ENCODE measurements at regions not wholly inside any gene's neighbourhood (a gene's known extent, or its start where the extent isn't known, plus 50 kb on each side); places are given as distances from the start of the nearest gene placed in this dataset.
A peak's percentile ranks its signal among the peaks of the same experiment; 100 is the strongest.

DNA sequence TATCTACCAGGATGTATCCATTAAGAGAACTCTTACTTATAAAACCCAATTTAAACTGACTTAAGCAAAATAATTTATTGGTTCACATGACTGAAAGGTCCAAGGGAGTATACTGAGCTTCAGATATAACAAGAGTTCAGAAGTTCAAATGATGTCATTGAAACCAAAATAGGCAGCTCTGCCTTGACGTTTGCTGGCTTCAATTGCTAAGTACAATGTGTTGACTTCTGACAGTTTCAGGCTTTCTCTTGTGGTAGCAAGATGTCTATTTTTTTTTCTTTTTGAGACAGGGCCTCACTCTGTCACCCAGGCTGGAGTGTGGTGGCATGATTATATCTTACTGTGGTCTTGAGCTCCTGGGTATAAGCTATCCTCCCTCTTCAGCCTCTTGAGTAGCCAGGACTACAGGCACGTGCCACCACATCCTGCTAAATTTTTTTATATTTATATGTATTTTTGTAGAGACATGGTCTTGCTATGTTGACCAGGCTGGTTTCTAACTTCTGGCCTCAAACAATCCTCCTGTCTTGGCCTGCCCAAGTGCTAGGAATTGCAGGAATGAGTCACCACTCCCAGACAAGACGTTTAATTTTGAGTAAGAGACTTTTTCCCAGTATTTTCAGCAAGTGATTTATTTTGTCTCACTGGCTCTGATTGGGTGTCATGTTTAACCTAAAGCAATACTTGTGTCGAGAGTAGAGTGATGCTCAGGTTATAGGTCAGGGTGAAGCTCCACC, 184.8 kb downstream of the NR4A2 start:
- ATAC-seq, result no peak
- H3K4me1 Mint-ChIP-seq, result no peaks in the 10 kb centered on the region
- no peaks in the 10 kb centered on the region for H3K36me3 Mint-ChIP-seq (ENCODE audit: low read depth)
- peaks cover 4% of the 10 kb centered on the region for H3K27me3 Mint-ChIP-seq
- no peaks in the 10 kb centered on the region for H3K9me3 Mint-ChIP-seq
- H3K4me3 Mint-ChIP-seq, result no peak overlapping the region
- H3K27ac Mint-ChIP-seq, result no peak overlapping the region
- no peak for DNase-seq

DNA sequence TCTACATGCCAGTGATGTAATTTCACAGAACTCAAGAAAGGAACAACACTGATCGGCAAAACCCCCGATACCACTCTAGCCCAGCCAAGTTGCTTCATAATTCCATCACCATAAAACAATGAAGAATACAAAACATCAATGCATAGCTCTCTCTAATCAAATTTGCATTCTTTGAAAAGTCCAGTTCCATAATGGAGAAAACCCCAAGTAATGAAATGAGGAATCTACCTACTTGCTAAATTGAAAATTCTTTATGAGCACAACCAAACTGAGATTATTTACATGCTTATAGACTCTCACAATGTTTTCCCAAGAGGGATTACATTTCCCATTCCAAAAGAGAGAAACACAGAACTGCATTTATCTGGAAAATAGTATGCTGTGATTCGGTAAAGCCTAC, 186.5 kb downstream of the NR4A2 start:
- no peaks in the 10 kb centered on the region for H3K4me1 Mint-ChIP-seq
- no peak for DNase-seq
- H3K4me3 Mint-ChIP-seq, result no peak overlapping the region
- H3K27ac Mint-ChIP-seq, result no peak overlapping the region
- peaks cover 3% of the 10 kb centered on the region for H3K27me3 Mint-ChIP-seq
- ATAC-seq, result no peak
- H3K9me3 Mint-ChIP-seq, result no peaks in the 10 kb centered on the region
- H3K36me3 Mint-ChIP-seq (ENCODE audit: low read depth), result no peaks in the 10 kb centered on the region

DNA sequence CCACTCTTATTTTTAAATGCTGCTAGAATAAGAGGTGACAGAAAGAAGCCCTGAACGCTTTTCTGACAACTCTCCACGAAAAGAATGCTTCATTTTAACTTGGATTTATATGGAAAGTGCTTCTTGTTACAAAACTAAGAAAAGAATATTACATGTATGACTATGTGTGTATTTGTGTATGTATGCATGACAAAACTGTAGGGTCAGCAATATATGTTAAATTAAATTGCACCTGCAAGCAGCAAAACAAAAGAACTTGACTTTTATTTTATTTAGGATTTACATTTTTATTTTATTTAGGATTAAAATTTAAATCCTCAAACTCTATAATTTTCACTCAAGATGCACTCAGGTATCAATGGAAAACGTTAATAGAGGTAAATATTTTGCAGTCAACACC, 187.1 kb downstream of the NR4A2 start:
- DNase-seq (no peak), ATAC-seq (no peak)
- H3K4me1 Mint-ChIP-seq, result no peaks in the 10 kb centered on the region
- no peak overlapping the region for H3K4me3 Mint-ChIP-seq
- no peaks in the 10 kb centered on the region for H3K9me3 Mint-ChIP-seq
- H3K27ac Mint-ChIP-seq, result no peak overlapping the region
- H3K36me3 Mint-ChIP-seq (ENCODE audit: low read depth), result no peaks in the 10 kb centered on the region
- no peaks in the 10 kb centered on the region for H3K27me3 Mint-ChIP-seq

DNA sequence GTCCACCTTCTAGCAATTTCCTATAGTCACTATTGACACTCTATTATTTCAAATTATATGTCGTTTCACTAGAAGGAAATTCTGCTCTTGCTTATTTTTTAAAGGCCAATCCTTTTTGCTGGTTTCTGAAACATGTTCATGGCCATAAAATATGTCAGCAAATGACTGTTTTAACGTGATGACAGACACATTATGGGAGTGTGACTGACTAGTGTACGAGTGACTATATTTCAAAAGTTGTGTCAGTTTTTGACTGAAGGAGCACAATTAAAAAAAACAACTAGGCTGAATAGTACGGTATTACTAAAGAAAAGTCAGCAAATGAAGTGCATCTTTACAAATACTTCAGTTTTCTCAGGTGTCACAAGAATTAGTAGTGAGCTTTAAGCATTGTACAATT, 196.0 kb downstream of the NR4A2 start:
- ATAC-seq, result no peak
- Mint-ChIP-seq H3K4me1 (no peaks in the 10 kb centered on the region), H3K9me3 (no peaks in the 10 kb centered on the region), H3K4me3 (no peak overlapping the region), H3K27ac (no peak overlapping the region), H3K36me3 (ENCODE audit: low read depth) (no peaks in the 10 kb centered on the region), H3K27me3 (no peaks in the 10 kb centered on the region)
- no peak for DNase-seq

DNA sequence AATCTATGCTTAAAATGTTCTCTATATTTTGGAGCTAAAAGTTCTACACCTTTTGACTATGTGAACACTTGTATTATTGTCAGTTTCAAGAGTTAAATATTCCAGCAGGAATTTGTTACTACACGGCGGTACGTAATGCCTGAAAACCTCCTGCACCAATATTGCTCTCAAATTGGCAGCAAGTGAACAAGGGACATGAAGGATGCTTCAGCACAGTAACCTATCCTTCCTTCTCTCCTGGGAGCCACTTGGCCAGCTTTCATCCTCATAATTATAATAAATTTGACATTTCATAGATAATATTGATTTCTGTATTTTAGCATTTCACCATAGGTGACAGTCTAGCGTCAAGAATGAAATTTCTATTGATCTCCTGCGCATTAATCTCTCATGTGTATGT, 197.6 kb downstream of the NR4A2 start:
- no peak overlapping the region for H3K27ac Mint-ChIP-seq
- H3K27me3 Mint-ChIP-seq, result no peaks in the 10 kb centered on the region
- H3K4me3 Mint-ChIP-seq, result no peak overlapping the region
- ATAC-seq, result no peak
- no peaks in the 10 kb centered on the region for H3K36me3 Mint-ChIP-seq (ENCODE audit: low read depth)
- no peak for DNase-seq
- H3K4me1 Mint-ChIP-seq, result no peaks in the 10 kb centered on the region
- H3K9me3 Mint-ChIP-seq, result no peaks in the 10 kb centered on the region

DNA sequence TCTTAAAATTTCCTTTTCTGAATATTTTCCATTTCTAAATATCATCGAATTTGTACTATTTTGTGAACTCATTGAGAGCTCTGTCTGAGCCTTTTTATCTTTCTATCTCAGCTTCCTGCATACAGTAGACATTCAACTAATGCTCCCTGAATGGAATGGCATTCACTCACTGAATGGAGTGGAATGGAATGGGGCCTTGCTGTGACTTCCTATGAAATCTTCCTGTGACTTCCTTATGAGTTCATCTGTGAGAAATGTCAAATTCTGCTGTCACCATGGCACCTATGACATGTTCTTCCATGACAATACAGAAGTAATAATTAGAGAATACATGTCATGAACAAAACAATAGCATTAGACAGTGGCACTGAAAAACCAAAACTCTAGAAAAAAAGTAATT, 199.6 kb downstream of the NR4A2 start:
- Mint-ChIP-seq H3K27me3 (no peaks in the 10 kb centered on the region), H3K27ac (no peak overlapping the region), H3K4me3 (no peak overlapping the region), H3K36me3 (ENCODE audit: low read depth) (no peaks in the 10 kb centered on the region), H3K4me1 (no peaks in the 10 kb centered on the region), H3K9me3 (no peaks in the 10 kb centered on the region)
- DNase-seq (no peak), ATAC-seq (no peak)

DNA sequence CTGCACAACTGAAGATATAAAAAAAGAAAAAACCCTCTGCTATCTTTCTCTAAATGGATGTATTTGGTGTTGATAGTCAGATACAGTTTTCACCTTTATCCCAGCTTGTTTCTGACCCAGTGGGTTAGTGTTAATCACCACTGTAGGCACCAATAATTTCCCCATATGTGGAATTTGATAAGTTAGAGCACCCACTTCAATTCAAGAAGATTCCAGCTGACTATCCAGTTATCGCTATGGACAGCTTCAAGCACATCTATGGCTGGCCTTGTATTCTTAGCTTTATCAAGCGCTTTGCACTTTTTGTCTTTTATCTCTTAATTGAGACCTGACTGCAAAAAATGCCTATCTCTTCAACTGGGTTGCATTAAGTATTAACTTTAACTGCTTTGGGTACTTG, 200.4 kb downstream of the NR4A2 start:
- no peaks in the 10 kb centered on the region for H3K27me3 Mint-ChIP-seq
- DNase-seq (no peak), ATAC-seq (no peak)
- no peaks in the 10 kb centered on the region for H3K9me3 Mint-ChIP-seq
- H3K27ac Mint-ChIP-seq, result no peak overlapping the region
- H3K4me1 Mint-ChIP-seq, result no peaks in the 10 kb centered on the region
- H3K4me3 Mint-ChIP-seq, result no peak overlapping the region
- no peaks in the 10 kb centered on the region for H3K36me3 Mint-ChIP-seq (ENCODE audit: low read depth)

DNA sequence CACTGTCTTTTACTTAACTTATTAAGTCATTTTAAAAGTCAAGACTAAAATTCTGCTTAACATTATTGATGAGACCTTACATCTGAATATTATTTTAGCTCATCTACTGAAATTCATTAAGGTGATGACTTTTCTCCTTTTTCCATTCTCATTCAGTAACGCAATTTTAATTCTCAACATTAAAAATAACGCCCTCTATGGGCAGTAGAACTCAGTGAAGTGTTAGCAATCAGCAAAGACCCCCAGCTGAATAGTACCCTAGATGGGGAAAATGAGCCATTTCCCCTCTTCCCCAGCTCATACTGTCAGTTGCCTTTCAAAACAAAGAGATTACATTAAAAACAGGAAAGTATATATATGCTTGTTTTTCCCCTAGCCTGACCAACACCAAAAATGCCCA, 203.3 kb downstream of the NR4A2 start:
- H3K4me1 Mint-ChIP-seq, result no peaks in the 10 kb centered on the region
- no peaks in the 10 kb centered on the region for H3K9me3 Mint-ChIP-seq
- H3K36me3 Mint-ChIP-seq (ENCODE audit: low read depth), result no peaks in the 10 kb centered on the region
- H3K27ac Mint-ChIP-seq, result no peak overlapping the region
- peaks cover 5% of the 10 kb centered on the region for H3K27me3 Mint-ChIP-seq
- ATAC-seq (no peak), DNase-seq (no peak)
- H3K4me3 Mint-ChIP-seq, result no peak overlapping the region

DNA sequence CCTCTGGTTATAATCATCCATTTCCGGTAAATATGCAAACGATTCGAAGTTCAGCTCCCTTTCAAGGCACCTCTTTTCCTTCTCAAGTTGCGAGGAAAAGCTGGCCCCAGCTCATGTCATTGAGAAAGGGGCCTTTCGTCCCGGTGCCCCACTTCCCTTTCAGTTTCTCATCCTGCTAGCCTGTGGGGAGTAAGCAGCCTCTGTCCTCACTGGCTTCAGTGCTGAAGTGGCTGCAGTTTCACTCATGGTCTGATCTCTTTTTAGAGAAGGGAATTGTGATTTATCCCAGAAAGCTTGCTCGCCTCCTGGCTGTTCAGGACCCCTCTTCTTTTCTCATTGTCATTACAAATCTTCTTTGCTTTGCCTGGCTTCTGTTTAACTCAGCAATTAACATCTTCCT, 207.5 kb downstream of the NR4A2 start:
- peaks cover 7% of the 10 kb centered on the region for H3K27me3 Mint-ChIP-seq
- H3K27ac Mint-ChIP-seq, result no peak overlapping the region
- H3K36me3 Mint-ChIP-seq (ENCODE audit: low read depth), result no peaks in the 10 kb centered on the region
- H3K9me3 Mint-ChIP-seq, result peaks cover 6% of the 10 kb centered on the region
- ATAC-seq (no peak), DNase-seq (no peak)
- H3K4me3 Mint-ChIP-seq, result no peak overlapping the region
- no peaks in the 10 kb centered on the region for H3K4me1 Mint-ChIP-seq

DNA sequence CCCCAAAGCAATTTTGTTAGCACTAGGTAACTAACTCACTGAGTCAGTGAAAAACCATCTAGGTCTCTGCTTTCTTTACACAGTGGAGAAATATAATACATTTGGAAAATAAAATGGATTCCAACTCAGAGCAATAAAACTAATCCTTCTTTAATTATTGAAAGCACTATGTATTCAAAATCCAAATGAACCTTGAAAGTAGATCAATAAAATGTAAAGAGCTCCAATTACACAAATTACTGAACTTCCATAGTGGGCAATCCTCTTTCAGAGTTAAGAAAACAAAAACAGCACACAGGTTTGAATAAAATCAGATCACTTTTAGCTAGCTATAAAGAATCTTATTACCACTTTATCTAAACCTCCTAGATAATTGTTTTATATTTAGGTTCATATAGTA, 208.1 kb downstream of the NR4A2 start:
- Mint-ChIP-seq H3K9me3 (peaks cover 6% of the 10 kb centered on the region), H3K4me3 (no peak overlapping the region), H3K36me3 (ENCODE audit: low read depth) (no peaks in the 10 kb centered on the region), H3K4me1 (no peaks in the 10 kb centered on the region), H3K27me3 (peaks cover 7% of the 10 kb centered on the region), H3K27ac (no peak overlapping the region)
- no peak for ATAC-seq
- no peak for DNase-seq

DNA sequence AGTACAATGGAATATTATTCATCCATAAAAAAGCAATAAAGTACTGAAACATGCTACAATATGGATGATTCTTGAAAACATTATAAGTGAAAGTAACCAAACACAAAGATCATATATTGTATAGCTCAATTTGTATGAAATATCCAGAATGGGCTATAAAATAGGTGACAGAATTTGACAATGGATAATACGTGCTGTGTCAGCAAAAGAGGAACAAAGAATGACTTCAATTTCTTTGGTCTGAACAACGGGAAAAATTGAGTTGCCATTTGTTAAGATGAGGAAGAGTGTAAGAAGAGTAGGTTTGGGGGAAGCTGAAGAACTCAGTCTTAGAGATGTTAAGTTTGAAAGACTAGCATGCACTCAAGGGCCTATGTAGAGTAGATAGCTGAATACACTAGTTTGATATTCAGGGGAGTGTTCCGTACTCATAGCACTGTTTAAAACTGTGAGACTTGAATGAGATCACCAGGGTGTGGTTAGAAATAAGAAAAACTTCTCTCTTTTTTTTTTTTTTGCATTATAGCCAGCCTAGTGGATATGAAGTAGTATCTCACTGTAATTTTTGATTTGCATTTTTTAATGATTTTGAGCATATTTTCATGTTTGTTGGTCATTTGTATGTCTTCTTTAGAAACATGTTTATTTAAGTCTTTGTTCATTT, 213.6 kb downstream of the NR4A2 start:
- H3K27ac Mint-ChIP-seq, result no peak overlapping the region
- no peaks in the 10 kb centered on the region for H3K36me3 Mint-ChIP-seq (ENCODE audit: low read depth)
- H3K4me3 Mint-ChIP-seq, result no peak overlapping the region
- H3K4me1 Mint-ChIP-seq, result no peaks in the 10 kb centered on the region
- DNase-seq (no peak), ATAC-seq (no peak)
- H3K27me3 Mint-ChIP-seq, result peaks cover 2% of the 10 kb centered on the region
- peaks cover 14% of the 10 kb centered on the region for H3K9me3 Mint-ChIP-seq

DNA sequence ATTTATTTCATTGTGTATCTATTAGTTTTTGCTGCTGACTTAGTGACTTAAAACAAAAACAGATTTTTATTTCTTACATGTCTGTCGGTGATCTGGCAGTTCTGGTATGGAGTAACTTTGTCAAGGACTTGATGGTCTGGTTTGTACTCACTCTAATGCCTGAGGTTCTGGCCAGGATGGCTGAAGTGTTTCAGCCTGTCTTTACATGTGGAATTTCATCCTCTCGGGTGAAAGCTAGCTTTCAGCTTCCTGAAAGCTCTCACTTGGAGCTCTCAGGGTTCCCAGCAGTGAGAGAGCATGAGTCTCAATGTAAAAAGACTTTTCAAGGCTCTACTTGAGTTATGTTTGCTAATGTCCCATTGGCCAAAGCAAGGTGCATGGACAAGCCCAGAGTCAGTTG, 216.4 kb downstream of the NR4A2 start:
- DNase-seq (no peak), ATAC-seq (no peak)
- Mint-ChIP-seq H3K36me3 (ENCODE audit: low read depth) (no peaks in the 10 kb centered on the region), H3K4me1 (no peaks in the 10 kb centered on the region), H3K27me3 (no peaks in the 10 kb centered on the region), H3K9me3 (peaks cover 14% of the 10 kb centered on the region), H3K4me3 (no peak overlapping the region), H3K27ac (no peak overlapping the region)

DNA sequence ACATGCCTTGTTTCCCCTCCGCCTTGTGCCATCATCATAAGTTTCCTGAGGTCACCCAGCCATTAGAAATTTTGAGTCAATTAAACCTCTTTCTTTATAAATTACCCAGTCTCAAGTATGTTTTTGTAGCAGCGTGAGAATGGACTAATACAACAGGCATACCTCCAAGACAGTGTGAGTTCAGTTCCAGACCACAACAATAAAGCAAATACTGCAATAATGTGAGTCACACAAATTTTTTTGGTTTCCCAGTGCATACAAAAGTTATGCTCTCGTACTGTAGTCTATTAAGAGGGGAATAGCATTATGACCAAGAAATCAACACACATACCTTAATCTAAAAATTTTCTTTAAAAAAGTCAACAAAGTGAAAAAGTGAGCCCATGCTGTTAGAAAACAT, 217.2 kb downstream of the NR4A2 start:
- DNase-seq (no peak), ATAC-seq (no peak)
- Mint-ChIP-seq H3K9me3 (peaks cover 8% of the 10 kb centered on the region), H3K4me3 (no peak overlapping the region), H3K27me3 (no peaks in the 10 kb centered on the region), H3K36me3 (ENCODE audit: low read depth) (no peaks in the 10 kb centered on the region), H3K27ac (no peak overlapping the region), H3K4me1 (no peaks in the 10 kb centered on the region)

DNA sequence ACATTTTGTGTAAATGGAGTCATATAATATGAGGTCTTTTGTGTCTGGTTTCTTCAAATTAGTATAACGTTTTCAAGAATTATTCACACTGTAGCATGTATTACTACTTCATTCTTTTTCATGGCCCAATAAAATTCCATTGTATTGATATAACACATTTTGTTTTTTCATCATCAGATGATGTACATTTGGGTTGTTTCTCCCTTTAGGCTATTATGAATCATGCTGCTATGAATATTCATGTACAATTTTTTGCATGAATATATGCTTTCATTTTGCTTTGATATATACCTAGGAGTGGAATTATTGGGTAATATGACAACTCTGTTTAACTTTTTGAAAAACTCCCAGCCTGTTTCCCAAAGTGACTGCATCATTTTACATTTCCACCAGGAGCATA, 220.2 kb downstream of the NR4A2 start:
- no peak for ATAC-seq
- no peaks in the 10 kb centered on the region for H3K4me1 Mint-ChIP-seq

DNA sequence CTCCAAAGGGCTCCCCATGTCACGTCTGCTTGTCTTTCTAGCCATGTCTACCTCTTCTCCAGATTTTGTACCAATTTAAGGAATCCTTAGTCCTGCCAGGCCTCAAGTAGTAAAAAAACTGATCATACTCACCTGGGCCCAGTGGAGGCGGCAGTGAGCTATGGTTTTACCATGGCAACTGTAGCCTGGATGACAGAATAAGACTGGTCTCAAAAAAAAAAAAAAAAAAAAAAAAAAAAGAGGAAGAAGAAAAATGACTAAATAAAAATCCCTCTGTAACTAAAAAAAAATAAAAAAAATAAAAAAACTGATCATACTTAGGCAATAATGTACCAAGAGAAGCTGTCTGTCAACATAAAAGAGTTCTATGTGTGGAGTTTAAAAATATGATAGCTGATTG, 221.6 kb downstream of the NR4A2 start:
- Mint-ChIP-seq H3K4me3 (no peak overlapping the region), H3K27me3 (no peaks in the 10 kb centered on the region), H3K36me3 (ENCODE audit: low read depth) (no peaks in the 10 kb centered on the region), H3K9me3 (no peaks in the 10 kb centered on the region), H3K27ac (no peak overlapping the region), H3K4me1 (no peaks in the 10 kb centered on the region)
- DNase-seq, result peak; percentile 19
- peak; percentile 57 for ATAC-seq

More for the DNA sequence above, 220.2 kb downstream of the NR4A2 start:
- H3K9me3 Mint-ChIP-seq, result no peaks in the 10 kb centered on the region
- no peak for DNase-seq
- H3K27me3 Mint-ChIP-seq, result no peaks in the 10 kb centered on the region
- no peak overlapping the region for H3K27ac Mint-ChIP-seq
- H3K36me3 Mint-ChIP-seq (ENCODE audit: low read depth), result no peaks in the 10 kb centered on the region
- no peak overlapping the region for H3K4me3 Mint-ChIP-seq

DNA sequence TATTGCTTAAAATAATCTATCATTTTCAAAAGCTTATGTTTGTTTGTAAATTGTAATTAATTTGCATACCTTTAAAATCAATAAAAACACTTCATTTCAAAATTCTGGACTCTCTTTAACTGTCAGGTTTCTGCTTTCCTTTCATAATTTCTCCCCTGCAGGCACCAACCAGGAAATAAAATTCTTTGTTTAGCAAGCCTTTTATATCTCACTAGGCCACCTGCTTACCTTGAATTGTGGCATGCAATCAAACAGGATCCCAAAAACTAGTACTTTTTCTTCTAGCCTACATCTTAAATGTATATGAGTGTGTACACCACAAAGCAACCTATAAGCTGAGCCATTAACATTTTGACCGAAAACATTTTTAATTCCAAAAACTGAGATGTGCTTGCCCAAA, 233.1 kb downstream of the NR4A2 start:
- Mint-ChIP-seq H3K9me3 (no peaks in the 10 kb centered on the region), H3K27me3 (no peaks in the 10 kb centered on the region), H3K4me1 (no peaks in the 10 kb centered on the region), H3K27ac (no peak overlapping the region), H3K4me3 (no peak overlapping the region), H3K36me3 (ENCODE audit: low read depth) (no peaks in the 10 kb centered on the region)
- ATAC-seq (no peak), DNase-seq (no peak)

Data from activated naive CD8-positive, alpha-beta T cell treated with anti-CD3 and anti-CD28 coated beads, Interleukin-2, amount 50 U/mL, for 24 hours (primary cell).